ENCODE measurements at regions not wholly inside any gene's neighbourhood (a gene's known extent, or its start where the extent isn't known, plus 50 kb on each side); places are given as distances from the start of the nearest gene placed in this dataset.
"Not testable (repeated sequence)": the region's sequence is repeated elsewhere in the genome, so short reads cannot be mapped to it uniquely, and the experiment has no call there.

DNA sequence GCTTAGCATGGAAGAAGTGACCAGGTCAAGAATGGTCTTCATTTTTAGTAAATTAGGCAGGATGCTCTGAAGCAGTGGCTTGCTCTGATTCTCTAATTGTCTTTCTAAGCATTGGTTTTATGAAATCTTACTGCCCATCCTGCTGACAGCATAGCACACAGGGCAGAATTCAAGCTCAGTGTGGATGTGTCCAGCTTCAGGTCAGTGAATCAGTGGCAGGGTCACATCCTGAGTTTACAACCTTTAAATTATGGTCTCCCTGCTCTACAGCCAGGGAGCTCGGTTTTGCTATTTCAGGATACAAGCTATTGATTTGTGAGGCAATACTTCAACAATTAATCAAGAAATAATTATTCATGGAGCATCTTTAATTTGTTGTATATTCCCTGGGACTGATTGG is 202.3 kb upstream of the RXFP2 start:
- TF ChIP-seq, protein P1, sequence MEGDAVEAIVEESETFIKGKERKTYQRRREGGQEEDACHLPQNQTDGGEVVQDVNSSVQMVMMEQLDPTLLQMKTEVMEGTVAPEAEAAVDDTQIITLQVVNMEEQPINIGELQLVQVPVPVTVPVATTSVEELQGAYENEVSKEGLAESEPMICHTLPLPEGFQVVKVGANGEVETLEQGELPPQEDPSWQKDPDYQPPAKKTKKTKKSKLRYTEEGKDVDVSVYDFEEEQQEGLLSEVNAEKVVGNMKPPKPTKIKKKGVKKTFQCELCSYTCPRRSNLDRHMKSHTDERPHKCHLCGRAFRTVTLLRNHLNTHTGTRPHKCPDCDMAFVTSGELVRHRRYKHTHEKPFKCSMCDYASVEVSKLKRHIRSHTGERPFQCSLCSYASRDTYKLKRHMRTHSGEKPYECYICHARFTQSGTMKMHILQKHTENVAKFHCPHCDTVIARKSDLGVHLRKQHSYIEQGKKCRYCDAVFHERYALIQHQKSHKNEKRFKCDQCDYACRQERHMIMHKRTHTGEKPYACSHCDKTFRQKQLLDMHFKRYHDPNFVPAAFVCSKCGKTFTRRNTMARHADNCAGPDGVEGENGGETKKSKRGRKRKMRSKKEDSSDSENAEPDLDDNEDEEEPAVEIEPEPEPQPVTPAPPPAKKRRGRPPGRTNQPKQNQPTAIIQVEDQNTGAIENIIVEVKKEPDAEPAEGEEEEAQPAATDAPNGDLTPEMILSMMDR (conservative IDR thresholded peaks at IDR 0.05) = no peak
- H3K27ac ChIP-seq = no peak overlapping the region

DNA sequence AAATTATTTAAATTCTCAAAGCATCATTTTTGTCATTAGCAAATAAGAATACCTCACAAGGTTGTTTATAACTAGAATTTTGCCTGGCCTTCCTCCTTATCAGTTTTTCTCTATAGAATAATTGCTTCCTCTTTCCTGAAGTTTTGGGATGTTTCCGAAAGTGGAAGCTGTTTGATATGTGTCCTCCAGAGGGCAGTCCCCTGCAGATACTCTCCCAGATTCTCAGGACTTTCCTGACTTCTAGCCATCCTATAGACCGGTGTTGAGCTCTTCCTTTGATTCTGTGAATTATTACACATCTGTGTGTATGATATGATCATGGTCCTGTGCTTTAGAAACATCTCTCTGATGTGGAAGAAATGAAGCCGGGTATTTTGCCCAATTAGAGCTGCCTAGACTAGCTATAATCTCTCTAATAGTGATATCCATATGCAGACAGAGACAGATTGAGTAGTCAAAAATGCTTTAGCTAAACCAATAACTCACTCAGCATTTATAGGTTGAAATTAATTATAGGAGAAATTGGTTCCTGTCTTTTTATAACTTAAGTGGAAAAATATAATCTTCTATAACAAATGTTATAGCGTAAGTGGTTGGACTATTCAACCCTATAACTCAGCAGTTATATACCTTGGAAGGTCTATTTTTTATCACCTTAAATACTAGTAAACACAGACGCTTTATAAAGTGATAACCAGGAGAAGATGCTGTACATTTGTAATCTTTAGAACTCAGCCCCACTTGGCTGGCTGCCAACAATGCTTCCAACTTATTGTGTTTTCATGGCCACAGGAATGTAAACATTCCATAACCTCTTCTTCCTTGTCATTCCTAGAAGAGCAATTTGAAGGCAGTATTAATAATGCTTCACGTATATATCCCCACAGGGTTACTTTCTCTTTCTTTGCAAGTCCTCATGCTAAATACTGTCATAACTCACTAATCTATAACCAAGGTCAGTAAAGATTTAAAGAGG is 201.0 kb upstream of the RXFP2 start:
- no peak overlapping the region for H3K27ac ChIP-seq
- TF ChIP-seq, protein P1 (conservative IDR thresholded peaks at IDR 0.05) = peak; percentile 87

DNA sequence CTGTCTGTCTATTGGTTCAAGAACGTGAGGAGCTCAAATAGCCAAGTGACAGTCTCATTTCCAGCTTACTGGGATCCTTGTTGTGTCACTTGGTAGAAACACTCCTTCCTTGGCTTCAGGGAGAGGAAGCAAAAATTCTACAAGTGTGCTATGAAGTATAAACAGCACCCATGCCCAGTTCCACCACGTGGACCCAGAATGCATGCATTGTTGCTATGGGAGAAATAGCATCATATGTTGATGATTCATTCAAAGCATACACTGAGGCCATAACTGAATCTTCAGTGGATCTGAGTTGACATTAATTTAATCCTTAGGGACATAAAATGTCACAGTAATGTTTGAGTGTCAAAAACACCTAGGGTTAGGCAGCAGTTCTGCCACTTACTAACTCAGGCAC is 199.0 kb upstream of the RXFP2 start:
- H3K27ac ChIP-seq = no peak overlapping the region
- TF ChIP-seq, protein P1 (conservative IDR thresholded peaks at IDR 0.05) = no peak

DNA sequence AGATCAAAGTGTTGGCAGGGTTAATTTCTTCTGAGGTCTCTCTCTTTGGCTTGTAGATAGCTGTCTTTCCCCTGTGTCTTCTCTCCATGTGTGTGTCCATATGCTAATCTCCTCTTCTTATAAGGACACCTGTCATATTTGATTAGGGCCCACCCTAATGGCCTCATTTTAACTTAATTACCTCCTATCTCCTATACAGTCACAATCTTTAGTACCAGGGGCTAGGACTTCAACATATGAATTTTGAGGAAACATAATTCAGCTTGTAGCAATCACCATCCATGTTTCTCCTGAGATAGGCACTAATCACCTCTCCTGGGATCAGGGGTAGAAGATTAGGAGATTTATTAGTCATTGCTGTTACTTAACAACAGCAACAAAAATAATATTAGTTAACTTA is 196.1 kb upstream of the RXFP2 start:
- H3K27ac ChIP-seq = no peak overlapping the region
- TF ChIP-seq, protein P1 (conservative IDR thresholded peaks at IDR 0.05) = no peak

DNA sequence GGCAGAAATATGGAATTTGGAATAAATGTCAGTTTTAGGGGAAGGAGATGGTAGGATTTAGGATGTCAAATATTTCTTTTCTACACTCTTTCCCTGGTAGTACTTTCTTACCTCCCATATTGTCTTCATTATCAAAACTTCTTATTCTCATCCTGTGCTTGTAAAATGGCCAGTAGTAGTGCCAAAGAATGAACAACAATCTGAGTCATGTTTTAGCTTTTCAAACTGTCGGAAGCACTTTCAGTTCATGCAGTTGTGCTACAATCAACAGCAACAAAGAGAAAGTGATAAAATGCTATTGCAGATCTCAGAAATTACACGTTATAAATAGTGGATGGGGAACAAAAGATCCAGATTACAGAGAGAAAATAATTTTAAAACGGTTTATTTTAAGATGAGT is 193.7 kb upstream of the RXFP2 start:
- TF ChIP-seq, protein P1 (conservative IDR thresholded peaks at IDR 0.05) = no peak
- H3K27ac ChIP-seq = no peak overlapping the region

DNA sequence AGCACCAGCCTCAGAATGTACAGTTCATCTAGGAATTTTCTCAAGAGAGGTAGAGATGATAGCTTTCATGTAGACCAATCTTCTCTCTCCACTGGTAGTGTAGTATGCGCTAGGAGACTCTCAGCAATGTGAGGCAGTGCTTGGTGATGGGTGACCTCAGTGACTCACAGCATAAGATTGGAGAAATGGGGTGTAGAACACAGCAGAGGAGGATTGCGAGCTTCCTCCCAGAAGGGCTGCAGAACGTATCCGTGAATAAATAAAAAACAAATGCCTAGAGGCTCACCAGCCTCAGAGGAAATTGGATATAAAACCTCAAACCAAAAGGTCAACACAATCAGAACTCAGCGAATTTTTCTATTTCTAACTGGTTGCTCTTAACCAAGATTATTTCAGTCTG is 182.9 kb upstream of the RXFP2 start:
- TF ChIP-seq, protein P1 (conservative IDR thresholded peaks at IDR 0.05) = no peak
- no peak overlapping the region for H3K27ac ChIP-seq

DNA sequence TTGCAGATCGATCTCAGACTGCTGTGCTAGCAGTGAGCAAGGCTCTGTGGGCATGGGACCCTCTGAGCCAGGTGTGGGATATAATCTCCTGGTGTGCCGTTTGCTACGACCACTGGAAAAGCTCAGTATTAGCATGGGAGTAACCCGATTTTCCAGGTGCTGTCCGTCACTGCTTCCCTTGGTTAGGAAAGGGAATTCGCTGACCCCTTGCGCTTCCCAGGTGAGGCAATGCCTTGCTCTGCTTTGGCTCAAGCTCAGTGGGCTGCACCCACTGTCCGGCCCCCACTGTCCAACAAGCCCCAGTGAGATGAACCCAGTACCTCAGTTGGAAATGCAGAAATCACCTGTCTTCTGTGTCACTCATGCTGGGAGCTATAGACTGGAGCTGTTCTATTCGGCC is 155.1 kb upstream of the RXFP2 start:
- H3K27ac ChIP-seq = not testable (repeated sequence)

DNA sequence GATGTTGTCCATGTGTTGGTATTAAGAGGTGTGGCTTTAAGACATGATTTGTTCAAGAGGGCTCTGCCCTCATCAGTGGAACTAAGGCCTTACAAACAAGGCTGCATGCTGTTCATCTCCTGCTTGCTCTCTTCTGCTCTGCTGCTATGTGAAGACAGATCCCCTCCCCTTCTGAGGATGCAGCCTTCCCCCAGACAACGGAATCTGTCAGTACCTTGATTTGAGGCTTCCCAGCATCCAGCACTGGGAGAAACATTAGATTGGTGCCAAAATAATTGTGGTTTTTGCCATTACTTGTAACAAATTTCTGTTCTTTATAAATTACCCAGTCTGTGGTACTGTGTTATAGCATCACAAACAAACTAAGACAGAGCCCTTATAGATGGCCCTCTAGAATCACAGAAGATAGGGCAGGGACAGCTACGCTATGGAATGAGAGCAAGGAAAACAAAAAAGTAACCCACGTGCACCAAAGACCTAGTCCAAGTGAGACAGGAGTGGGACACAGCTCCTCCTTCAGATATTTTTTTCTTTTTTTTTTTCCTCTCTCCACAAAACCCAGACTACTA is 151.5 kb upstream of the RXFP2 start:
- H3K27ac ChIP-seq = no peak overlapping the region
- TF ChIP-seq, protein P1 (conservative IDR thresholded peaks at IDR 0.05) = no peak
